ENCODE measurements at regions not wholly inside any gene's neighbourhood (a gene's known extent, or its start where the extent isn't known, plus 50 kb on each side); places are given as distances from the start of the nearest gene placed in this dataset.

GRCh38 chr10:29033311-29033940, 255.4 kb upstream of the LYZL1 start:
- DNase-seq: no peak

GRCh38 chr10:29034592-29034991, 254.3 kb upstream of the LYZL1 start:
- DNase-seq: no peak

GRCh38 chr10:29035721-29036120, 253.1 kb upstream of the LYZL1 start:
- DNase-seq: no peak

GRCh38 chr10:29037348-29038113, 251.3 kb upstream of the LYZL1 start:
- no peak for DNase-seq

- no peak for DNase-seq
Measured at GRCh38 chr10:29039091-29039490, 249.8 kb upstream of the LYZL1 start.

GRCh38 chr10:29039677-29040189, 249.1 kb upstream of the LYZL1 start:
- DNase-seq: peak; percentile 18

GRCh38 chr10:29041616-29042015, 247.3 kb upstream of the LYZL1 start:
- peak; percentile 13 for DNase-seq

GRCh38 chr10:29048506-29048905, 240.4 kb upstream of the LYZL1 start:
- DNase-seq: no peak

- no peak for DNase-seq
Measured at GRCh38 chr10:29050081-29050480, 238.8 kb upstream of the LYZL1 start.

- no peak for DNase-seq
Measured at GRCh38 chr10:29055101-29055500, 233.8 kb upstream of the LYZL1 start.

- no peak for DNase-seq
Measured at GRCh38 chr10:29056729-29057128, 232.1 kb upstream of the LYZL1 start.

GRCh38 chr10:29057822-29058331, 231.0 kb upstream of the LYZL1 start:
- DNase-seq: no peak

GRCh38 chr10:29063806-29064644, 224.8 kb upstream of the LYZL1 start:
- DNase-seq: no peak

- DNase-seq: no peak
Measured at GRCh38 chr10:29064680-29065079, 224.2 kb upstream of the LYZL1 start.

- no peak for DNase-seq
Measured at GRCh38 chr10:29067161-29067560, 221.7 kb upstream of the LYZL1 start.

- no peak for DNase-seq
Measured at GRCh38 chr10:29067628-29068027, 221.2 kb upstream of the LYZL1 start.

- DNase-seq: no peak
Measured at GRCh38 chr10:29068302-29068701, 220.6 kb upstream of the LYZL1 start.

GRCh38 chr10:29068966-29069365, 219.9 kb upstream of the LYZL1 start:
- no peak for DNase-seq

GRCh38 chr10:29069941-29070340, 218.9 kb upstream of the LYZL1 start:
- DNase-seq: no peak

- no peak for DNase-seq
Measured at GRCh38 chr10:29078919-29079318, 210.0 kb upstream of the LYZL1 start.

- DNase-seq: no peak
Measured at GRCh38 chr10:29081231-29081630, 207.6 kb upstream of the LYZL1 start.

- DNase-seq: no peak
Measured at GRCh38 chr10:29081951-29082685, 206.8 kb upstream of the LYZL1 start.

All from skin of body (tissue), 1 donor.